Breast epithelium (tissue), 3 donors: ENCODE measurements at regions not wholly inside any gene's neighbourhood (a gene's known extent, or its start where the extent isn't known, plus 50 kb on each side); places are given as distances from the start of the nearest gene placed in this dataset.
"Not testable (repeated sequence)": the region's sequence is repeated elsewhere in the genome, so short reads cannot be mapped to it uniquely, and the experiment has no call there.

Source experiments
- CTCF ChIP-seq, 3 donors: fragments of 450-650 bp; IDR thresholded peaks; one replicate each; pipeline ENCODE4 v1.5.1; 2016 to 2017; ENCODE audit warnings: antibody characterized with exemption in 3 of 3, mild to moderate bottlenecking in 3 of 3, moderate library complexity in 3 of 3
- POLR2A ChIP-seq: fragments of 450-650 bp; IDR thresholded peaks from one replicate; pipeline ENCODE4 v1.6.1; 2016; ENCODE audit warnings: antibody characterized with exemption, mild to moderate bottlenecking, moderate library complexity

- TF ChIP-seq CTCF (IDR thresholded peaks at IDR 0.05); POLR2A: not testable (repeated sequence)
These were observed 1439.7 kb downstream of the FSCB start for GRCh38 chr14:43067372-43067771.
